HCT116 (cell line): ENCODE measurements at regions not wholly inside any gene's neighbourhood (a gene's known extent, or its start where the extent isn't known, plus 50 kb on each side); places are given as distances from the start of the nearest gene placed in this dataset.

Experiments used
- ATAC-seq: fragments of 200-7000 bp; cut with Tn5 transposase; 2 replicates; pipeline ENCODE4 v1.9.1; 2020; ENCODE audit warnings: mild to moderate bottlenecking, moderate library complexity
- BruUV-seq: library from RNA; stranded (reverse); fragments of 400-500 nt; replicated peaks from 2 replicates; lab custom pipeline; 2021; lab: Mats Ljungman, UMichigan
- CTCF ChIA-PET: fragments of 300-600 bp; sonication (Branson Sonifier 250); formaldehyde crosslinking; loops from one replicate; lab custom pipeline; 2021; ENCODE audit warnings: antibody characterized with exemption; lab: Charles Lee
- POLR2A ChIA-PET: fragments of 300-600, 350-600 bp; sonication (Branson Sonifier 250); formaldehyde crosslinking; loops from one replicate; lab custom pipeline; 2021; ENCODE audit warnings: antibody characterized with exemption; lab: Charles Lee
- RAD21 ChIA-PET, 2 experiments: fragments of 300-600 bp; sonication (Branson Sonifier 250); formaldehyde crosslinking; loops; one replicate each; lab custom pipeline; 2023; ENCODE audit warnings: low total read pairs in 2 of 2; ENCODE audit not compliant: uncharacterized antibody in 2 of 2, unreplicated experiment in 2 of 2, low non-redundant PET in 1 of 2; lab: Charles Lee
- DNase-seq: peaks from one replicate; pipeline ENCODE4 v3.0.0-alpha.2; 2010; ENCODE audit warnings: low read depth, low spot score
- H2AFZ ChIP-seq: fragments of 200-600 bp; shearing (Covaris generic), sonication (generic); 2 replicates; pipeline ENCODE4 v1.6.1; 2017; ENCODE audit warnings: low read depth, mixed run types, mixed read lengths, antibody characterized with exemption, low read length; ENCODE audit not compliant: poor library complexity, severe bottlenecking
- H3K27ac ChIP-seq: 2 replicates; pipeline ENCODE4 v1.5.1; 2012; ENCODE audit warnings: low read depth, low read length
- H3K27me3 ChIP-seq: fragments of 200-600 bp; sonication (generic); 2 replicates; pipeline ENCODE4 v1.6.1; 2016; ENCODE audit warnings: mixed run types, low read length, mixed read lengths; ENCODE audit not compliant: insufficient read depth
- H3K36me3 ChIP-seq, 2 experiments: fragments of 200-500 bp in 1 of 2; fragments of 200-600 bp in 1 of 2; sonication (Bioruptor generic) in 1 of 2; sonication (generic) in 1 of 2; 2 replicates each; pipeline versions ENCODE4 v1.5.1 to v1.6.1; 2014 to 2016; ENCODE audit warnings: low read length in 2 of 2, inconsistent platforms in 1 of 2, mixed read lengths in 1 of 2, mixed run types in 1 of 2; ENCODE audit not compliant: insufficient read depth in 2 of 2, control insufficient read depth in 1 of 2
- H3K4me1 ChIP-seq, 2 experiments: fragments of 200-600 bp in 1 of 2; sonication (generic) in 1 of 2; 2 replicates each; pipeline versions ENCODE4 v1.5.1 to v1.6.1; 2012 to 2017; ENCODE audit warnings: low read length in 2 of 2, inconsistent platforms in 1 of 2, mild to moderate bottlenecking in 1 of 2, mixed read lengths in 1 of 2, mixed run types in 1 of 2, moderate library complexity in 1 of 2; ENCODE audit not compliant: insufficient read depth in 2 of 2, control insufficient read depth in 1 of 2
- H3K4me2 ChIP-seq: fragments of 200-600 bp; sonication (generic); 2 replicates; pipeline ENCODE4 v1.6.1; 2017; ENCODE audit warnings: mixed run types, low read length, mixed read lengths
- H3K4me3 ChIP-seq, 2 experiments: fragments of 200-600 bp in 1 of 2; sonication (generic) in 1 of 2; replicated peaks in 1 of 2; 2 replicates each; pipeline ENCODE4 v1.5.1; 2011 to 2016; ENCODE audit warnings: low read length in 2 of 2, control low read depth in 1 of 2, low read depth in 1 of 2, mild to moderate bottlenecking in 1 of 2, mixed read lengths in 1 of 2, mixed run types in 1 of 2
- H3K79me2 ChIP-seq: fragments of 200-600 bp; sonication (generic); 2 replicates; pipeline ENCODE4 v1.6.1; 2017; ENCODE audit warnings: mild to moderate bottlenecking, mixed run types, low read length, moderate library complexity, mixed read lengths; ENCODE audit not compliant: insufficient read depth
- H3K9ac ChIP-seq: fragments of 200-600 bp; sonication (generic); 2 replicates; pipeline ENCODE4 v1.6.1; 2016; ENCODE audit warnings: low read length, mixed read lengths
- H3K9me2 ChIP-seq: fragments of 200-600 bp; sonication (generic), shearing (Covaris generic); 2 replicates; pipeline ENCODE4 v1.6.1; 2017; ENCODE audit warnings: mixed run types, mild to moderate bottlenecking, moderate library complexity; ENCODE audit not compliant: insufficient read depth
- H3K9me3 ChIP-seq, 2 experiments: fragments of 200-500 bp in 1 of 2; fragments of 200-600 bp in 1 of 2; sonication (Bioruptor generic) in 1 of 2; sonication (generic) in 1 of 2; 2 replicates each; pipeline ENCODE4 v1.6.1; 2014 to 2017; ENCODE audit warnings: low read length in 2 of 2, mixed read lengths in 2 of 2, inconsistent platforms in 1 of 2, low read depth in 1 of 2, mild to moderate bottlenecking in 1 of 2, mixed run types in 1 of 2, moderate library complexity in 1 of 2; ENCODE audit not compliant: control insufficient read depth in 1 of 2, insufficient read depth in 1 of 2
- H4K20me1 ChIP-seq: fragments of 200-600 bp; sonication (generic), shearing (Covaris generic); 2 replicates; pipeline ENCODE4 v1.6.1; 2017; ENCODE audit warnings: mixed run types, mild to moderate bottlenecking, moderate library complexity; ENCODE audit not compliant: insufficient read depth
- CEBPB ChIP-seq: IDR thresholded peaks from 2 replicates; pipeline ENCODE4 v1.6.1; 2012; ENCODE audit warnings: low read depth
- EGR1 ChIP-seq: IDR thresholded peaks from 2 replicates; pipeline ENCODE4 v1.6.1; 2012; ENCODE audit warnings: low read depth
- EZH2 ChIP-seq: fragments of 200-600 bp; sonication (generic); IDR thresholded peaks from 2 replicates; pipeline ENCODE4 v1.6.1; 2017; ENCODE audit warnings: antibody characterized with exemption, mixed run types
- EZH2phosphoT487 ChIP-seq: fragments of 200-600 bp; IDR thresholded peaks from 2 replicates; pipeline ENCODE4 v1.6.1; 2018; ENCODE audit warnings: antibody characterized with exemption, borderline replicate concordance
- FOSL1 ChIP-seq: IDR thresholded peaks from 2 replicates; pipeline ENCODE4 v1.6.1; 2012; ENCODE audit warnings: low read depth
- JUND ChIP-seq: IDR thresholded peaks from 2 replicates; pipeline ENCODE4 v1.6.1; 2012
- POLR2A ChIP-seq: IDR thresholded peaks from 2 replicates; pipeline ENCODE4 v1.7.0; 2011; ENCODE audit warnings: borderline replicate concordance; ENCODE audit not compliant: insufficient read depth, insufficient read length; ENCODE audit errors: extremely low read depth
- POLR2AphosphoS5 ChIP-seq: IDR thresholded peaks from 2 replicates; pipeline ENCODE4 v1.6.1; 2011; ENCODE audit warnings: mild to moderate bottlenecking, low read depth, low read length, moderate library complexity
- RAD21 ChIP-seq: IDR thresholded peaks from 2 replicates; pipeline ENCODE4 v1.6.1; 2012; ENCODE audit warnings: low read depth, mild to moderate bottlenecking
- REST ChIP-seq: IDR thresholded peaks from 2 replicates; pipeline ENCODE4 v1.6.1; 2012; ENCODE audit warnings: low read depth
- SIN3A ChIP-seq: IDR thresholded peaks from 2 replicates; pipeline ENCODE4 v1.6.1; 2012; ENCODE audit warnings: low read depth
- SP1 ChIP-seq: IDR thresholded peaks from 2 replicates; pipeline ENCODE4 v1.6.1; 2012; ENCODE audit warnings: low read depth
- SRF ChIP-seq: IDR thresholded peaks from 2 replicates; pipeline ENCODE4 v1.6.1; 2012; ENCODE audit warnings: low read depth
- TCF7L2 ChIP-seq: IDR thresholded peaks from 2 replicates; pipeline ENCODE4 v1.7.0; 2011; ENCODE audit warnings: borderline replicate concordance, inconsistent platforms; ENCODE audit not compliant: insufficient read depth, insufficient read length; ENCODE audit errors: extremely low read depth
- YY1 ChIP-seq: IDR thresholded peaks from 2 replicates; pipeline ENCODE4 v1.6.1; 2011; ENCODE audit warnings: low read length, low read depth, moderate library complexity, mild to moderate bottlenecking; ENCODE audit not compliant: insufficient replicate concordance; ENCODE audit errors: extremely low read depth
- ZBTB33 ChIP-seq: IDR thresholded peaks from 2 replicates; pipeline ENCODE4 v1.6.1; 2011; ENCODE audit warnings: mild to moderate bottlenecking, low read length, moderate library complexity; ENCODE audit not compliant: insufficient replicate concordance; ENCODE audit errors: extremely low read depth
- ZFX ChIP-seq: fragments of 450-650 bp; IDR thresholded peaks from 2 replicates; pipeline ENCODE4 v1.6.1; 2017
- ZNF274 ChIP-seq: fragments of 200-500 bp; sonication (Bioruptor generic); IDR thresholded peaks from 2 replicates; pipeline ENCODE4 v1.6.1; 2014; ENCODE audit warnings: mild to moderate bottlenecking, low read depth, low read length, inconsistent platforms
- intact Hi-C: fragments of 100-400 bp; cut with micrococcal nuclease; formaldehyde crosslinking; loops from 2 replicates; pipeline ENCODE4 v1.10.0; 2022
- TF ChIP-seq, protein P1 (sequence below): IDR thresholded peaks from 2 replicates; pipeline ENCODE4 v1.6.1; 2012
- TF ChIP-seq, protein P2 (sequence below), 3 experiments: fragments of 200-600 bp in 1 of 3; sonication (generic) in 1 of 3; IDR thresholded peaks in 2 of 3; conservative IDR thresholded peaks in 1 of 3; 2 replicates each; pipeline ENCODE4 v1.5.1; 2012 to 2017; ENCODE audit warnings: low read depth in 2 of 3, low read length in 2 of 3, antibody characterized with exemption in 1 of 3, borderline replicate concordance in 1 of 3, control low read depth in 1 of 3, mild to moderate bottlenecking in 1 of 3, mixed read lengths in 1 of 3, mixed run types in 1 of 3, moderate library complexity in 1 of 3; ENCODE audit not compliant: insufficient read depth in 1 of 3

- Histone ChIP-seq H3K36me3 (no peaks in the 10 kb centered on the region), H3K4me1 (no peaks in the 10 kb centered on the region), H2AFZ (no peak overlapping the region), H3K27ac (no peak overlapping the region), H3K9ac (no peak overlapping the region), H4K20me1 (no peaks in the 10 kb centered on the region), H3K4me3 (no peak overlapping the region), H3K9me2 (no peaks in the 10 kb centered on the region), H3K79me2 (no peaks in the 10 kb centered on the region), H3K4me2 (no peak overlapping the region), H3K9me3 (no peaks in the 10 kb centered on the region), H3K27me3 (peaks cover 47% of the 10 kb centered on the region)
- intact Hi-C loops = no loop called here
- ATAC-seq = no peak
- no TSS peak for BruUV-seq
- CTCF ChIA-PET = no interaction called here
- TF ChIP-seq SIN3A = no peak
- TF ChIP-seq CEBPB = no peak
- TF ChIP-seq TCF7L2 = no peak
- no peak for TF ChIP-seq POLR2AphosphoS5
- TF ChIP-seq YY1 = no peak
- TF ChIP-seq FOSL1 = no peak
- TF ChIP-seq EZH2 = no peak
- no peak for TF ChIP-seq EGR1
- TF ChIP-seq, protein P1, sequence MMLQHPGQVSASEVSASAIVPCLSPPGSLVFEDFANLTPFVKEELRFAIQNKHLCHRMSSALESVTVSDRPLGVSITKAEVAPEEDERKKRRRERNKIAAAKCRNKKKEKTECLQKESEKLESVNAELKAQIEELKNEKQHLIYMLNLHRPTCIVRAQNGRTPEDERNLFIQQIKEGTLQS = no peak
- no peak for TF ChIP-seq ZNF274
- no peak for TF ChIP-seq SRF
- no peak for TF ChIP-seq JUND
- no peak for TF ChIP-seq POLR2A
- TF ChIP-seq EZH2phosphoT487 = no peak
- TF ChIP-seq RAD21 = no peak
- TF ChIP-seq SP1 = no peak
- TF ChIP-seq, protein P2, sequence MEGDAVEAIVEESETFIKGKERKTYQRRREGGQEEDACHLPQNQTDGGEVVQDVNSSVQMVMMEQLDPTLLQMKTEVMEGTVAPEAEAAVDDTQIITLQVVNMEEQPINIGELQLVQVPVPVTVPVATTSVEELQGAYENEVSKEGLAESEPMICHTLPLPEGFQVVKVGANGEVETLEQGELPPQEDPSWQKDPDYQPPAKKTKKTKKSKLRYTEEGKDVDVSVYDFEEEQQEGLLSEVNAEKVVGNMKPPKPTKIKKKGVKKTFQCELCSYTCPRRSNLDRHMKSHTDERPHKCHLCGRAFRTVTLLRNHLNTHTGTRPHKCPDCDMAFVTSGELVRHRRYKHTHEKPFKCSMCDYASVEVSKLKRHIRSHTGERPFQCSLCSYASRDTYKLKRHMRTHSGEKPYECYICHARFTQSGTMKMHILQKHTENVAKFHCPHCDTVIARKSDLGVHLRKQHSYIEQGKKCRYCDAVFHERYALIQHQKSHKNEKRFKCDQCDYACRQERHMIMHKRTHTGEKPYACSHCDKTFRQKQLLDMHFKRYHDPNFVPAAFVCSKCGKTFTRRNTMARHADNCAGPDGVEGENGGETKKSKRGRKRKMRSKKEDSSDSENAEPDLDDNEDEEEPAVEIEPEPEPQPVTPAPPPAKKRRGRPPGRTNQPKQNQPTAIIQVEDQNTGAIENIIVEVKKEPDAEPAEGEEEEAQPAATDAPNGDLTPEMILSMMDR (IDR thresholded peaks at IDR 0.05 in 2 of 3, conservative IDR thresholded peaks at IDR 0.05 in 1 of 3; ENCODE audit: borderline replicate concordance in 1 of 3, insufficient read depth in 1 of 3, low read depth in 2 of 3, low read length in 2 of 3) = no peak
- TF ChIP-seq REST = no peak
- no peak for TF ChIP-seq ZBTB33
- TF ChIP-seq ZFX = no peak
- POLR2A ChIA-PET = no interaction called here
- RAD21 ChIA-PET = no interaction called here
- DNase-seq = no peak
Measured at GRCh38 chr11:128305588-128305987, 281.8 kb downstream of the ETS1 start.
